ENCODE measurements at regions not wholly inside any gene's neighbourhood (a gene's known extent, or its start where the extent isn't known, plus 50 kb on each side); places are given as distances from the start of the nearest gene placed in this dataset.

DNA sequence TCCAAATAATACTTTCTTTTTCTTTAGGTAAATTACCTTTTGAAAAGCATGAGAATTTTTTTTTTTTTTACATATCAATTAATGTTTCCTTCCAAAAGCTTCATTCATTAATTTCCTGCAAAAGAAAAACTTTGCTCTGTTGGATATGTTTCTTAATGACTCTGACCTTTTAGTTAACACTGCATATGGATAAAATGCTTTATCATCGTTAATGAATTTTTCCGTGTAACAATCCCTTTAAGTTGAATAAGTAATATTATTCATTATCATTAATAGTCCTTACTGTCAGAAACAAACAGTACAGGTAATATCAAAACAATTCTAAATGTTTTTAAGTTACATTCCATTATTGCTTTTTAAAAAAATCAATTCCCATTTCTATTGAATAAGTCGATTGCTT, 345.1 kb downstream of the SAMD5 start:
- peaks cover 2% of the 10 kb centered on the region for H3K9me3 ChIP-seq (ENCODE audit: severe bottlenecking)
- H3K4me3 ChIP-seq (ENCODE audit: severe bottlenecking): no peak overlapping the region
- TF ChIP-seq, protein P1, sequence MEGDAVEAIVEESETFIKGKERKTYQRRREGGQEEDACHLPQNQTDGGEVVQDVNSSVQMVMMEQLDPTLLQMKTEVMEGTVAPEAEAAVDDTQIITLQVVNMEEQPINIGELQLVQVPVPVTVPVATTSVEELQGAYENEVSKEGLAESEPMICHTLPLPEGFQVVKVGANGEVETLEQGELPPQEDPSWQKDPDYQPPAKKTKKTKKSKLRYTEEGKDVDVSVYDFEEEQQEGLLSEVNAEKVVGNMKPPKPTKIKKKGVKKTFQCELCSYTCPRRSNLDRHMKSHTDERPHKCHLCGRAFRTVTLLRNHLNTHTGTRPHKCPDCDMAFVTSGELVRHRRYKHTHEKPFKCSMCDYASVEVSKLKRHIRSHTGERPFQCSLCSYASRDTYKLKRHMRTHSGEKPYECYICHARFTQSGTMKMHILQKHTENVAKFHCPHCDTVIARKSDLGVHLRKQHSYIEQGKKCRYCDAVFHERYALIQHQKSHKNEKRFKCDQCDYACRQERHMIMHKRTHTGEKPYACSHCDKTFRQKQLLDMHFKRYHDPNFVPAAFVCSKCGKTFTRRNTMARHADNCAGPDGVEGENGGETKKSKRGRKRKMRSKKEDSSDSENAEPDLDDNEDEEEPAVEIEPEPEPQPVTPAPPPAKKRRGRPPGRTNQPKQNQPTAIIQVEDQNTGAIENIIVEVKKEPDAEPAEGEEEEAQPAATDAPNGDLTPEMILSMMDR (IDR thresholded peaks at IDR 0.05; ENCODE audit: poor library complexity, severe bottlenecking): no peak
- DNase-seq (ENCODE audit: low spot score): no peak
- H3K4me1 ChIP-seq (ENCODE audit: insufficient read depth, poor library complexity, severe bottlenecking): no peaks in the 10 kb centered on the region
- H3K27ac ChIP-seq (ENCODE audit: poor library complexity, severe bottlenecking): no peak overlapping the region
- no peaks in the 10 kb centered on the region for H3K27me3 ChIP-seq (ENCODE audit: insufficient read depth, poor library complexity, severe bottlenecking)
- no peak for ATAC-seq (ENCODE audit: low read depth)
- no peaks in the 10 kb centered on the region for H3K36me3 ChIP-seq (ENCODE audit: low read depth)

DNA sequence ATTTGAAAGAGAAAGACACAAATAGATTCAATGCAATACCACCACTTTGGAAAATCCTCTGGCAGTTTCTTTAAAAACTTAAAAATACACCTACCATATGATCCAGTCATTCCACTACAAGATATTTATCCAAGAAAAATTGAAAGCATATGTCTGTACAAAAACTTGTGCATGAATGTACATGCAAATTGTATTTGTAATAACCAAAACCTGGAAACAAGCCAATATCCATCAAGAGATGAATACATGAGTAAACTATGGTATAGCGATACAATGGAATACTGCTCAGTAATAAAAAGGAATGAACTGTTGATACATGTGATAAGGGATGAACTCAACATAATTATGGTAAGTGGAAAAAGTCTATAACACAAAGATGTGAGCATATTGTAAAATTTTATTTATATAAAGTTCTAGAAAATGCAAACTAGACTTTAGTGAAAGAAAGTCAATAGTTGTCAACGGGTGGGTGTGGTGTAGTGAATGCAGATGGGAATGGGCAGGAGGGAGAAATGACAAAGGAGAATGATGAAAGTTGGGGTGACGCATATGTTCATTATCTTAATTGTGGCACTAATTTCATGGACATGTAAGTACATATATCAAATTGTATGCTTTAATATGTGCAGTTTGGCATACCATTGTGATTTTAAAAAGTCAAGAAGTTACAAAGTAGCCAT, 347.5 kb downstream of the SAMD5 start:
- DNase-seq (ENCODE audit: low spot score) (no peak), ATAC-seq (ENCODE audit: low read depth) (no peak)
- H3K4me1 ChIP-seq (ENCODE audit: insufficient read depth, poor library complexity, severe bottlenecking): no peaks in the 10 kb centered on the region
- peaks cover 2% of the 10 kb centered on the region for H3K9me3 ChIP-seq (ENCODE audit: severe bottlenecking)
- no peaks in the 10 kb centered on the region for H3K36me3 ChIP-seq (ENCODE audit: low read depth)
- TF ChIP-seq, protein P1 (IDR thresholded peaks at IDR 0.05; ENCODE audit: poor library complexity, severe bottlenecking): no peak
- H3K27me3 ChIP-seq (ENCODE audit: insufficient read depth, poor library complexity, severe bottlenecking): no peaks in the 10 kb centered on the region
- no peak overlapping the region for H3K27ac ChIP-seq (ENCODE audit: poor library complexity, severe bottlenecking)
- H3K4me3 ChIP-seq (ENCODE audit: severe bottlenecking): no peak overlapping the region

DNA sequence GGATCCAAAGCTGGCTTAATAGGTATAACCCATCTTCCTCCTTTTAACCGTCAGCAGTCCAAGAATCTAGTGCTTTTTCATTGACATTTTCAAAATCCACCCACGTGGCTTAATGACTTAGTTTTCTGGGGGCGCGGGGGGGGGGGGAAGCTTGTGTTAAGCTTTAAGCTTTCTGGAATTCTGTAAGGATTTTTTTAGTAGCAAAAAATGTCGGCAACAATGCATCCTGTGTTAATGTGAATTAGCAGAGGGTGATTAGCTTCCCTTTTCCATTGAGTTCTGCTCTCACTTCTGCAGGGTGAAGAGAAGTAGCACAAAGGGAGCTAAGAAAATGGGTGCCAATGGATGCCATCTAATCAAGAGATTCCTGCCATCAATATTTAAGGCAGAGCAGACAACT, 348.2 kb downstream of the SAMD5 start:
- Histone ChIP-seq H3K4me1 (ENCODE audit: insufficient read depth, poor library complexity, severe bottlenecking) (no peaks in the 10 kb centered on the region), H3K4me3 (ENCODE audit: severe bottlenecking) (no peak overlapping the region), H3K9me3 (ENCODE audit: severe bottlenecking) (no peaks in the 10 kb centered on the region), H3K27me3 (ENCODE audit: insufficient read depth, poor library complexity, severe bottlenecking) (no peaks in the 10 kb centered on the region), H3K36me3 (ENCODE audit: low read depth) (no peaks in the 10 kb centered on the region), H3K27ac (ENCODE audit: poor library complexity, severe bottlenecking) (no peak overlapping the region)
- TF ChIP-seq, protein P1 (IDR thresholded peaks at IDR 0.05; ENCODE audit: poor library complexity, severe bottlenecking): no peak
- ATAC-seq (ENCODE audit: low read depth): no peak
- DNase-seq (ENCODE audit: low spot score): no peak

DNA sequence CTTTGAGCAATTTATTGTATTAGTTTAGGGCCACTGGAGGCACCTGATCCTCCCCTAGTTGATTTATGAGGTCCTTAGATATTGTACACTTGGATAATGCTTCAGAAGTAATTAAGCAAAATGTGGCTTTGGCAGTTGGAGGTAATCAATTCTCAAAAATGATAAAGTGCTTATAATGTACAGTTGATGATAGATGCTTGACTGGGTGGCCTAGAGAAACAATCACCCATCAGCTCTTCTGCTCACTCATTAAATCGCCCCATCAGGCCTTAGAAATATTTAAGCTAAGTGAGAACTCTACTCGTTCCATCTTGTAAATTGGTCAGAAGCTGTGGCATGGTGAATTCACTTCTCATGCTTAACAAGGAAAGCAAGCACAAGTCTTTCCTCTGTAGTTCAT, 349.9 kb downstream of the SAMD5 start:
- ATAC-seq (ENCODE audit: low read depth): no peak
- no peak overlapping the region for H3K27ac ChIP-seq (ENCODE audit: poor library complexity, severe bottlenecking)
- TF ChIP-seq, protein P1 (IDR thresholded peaks at IDR 0.05; ENCODE audit: poor library complexity, severe bottlenecking): no peak

DNA sequence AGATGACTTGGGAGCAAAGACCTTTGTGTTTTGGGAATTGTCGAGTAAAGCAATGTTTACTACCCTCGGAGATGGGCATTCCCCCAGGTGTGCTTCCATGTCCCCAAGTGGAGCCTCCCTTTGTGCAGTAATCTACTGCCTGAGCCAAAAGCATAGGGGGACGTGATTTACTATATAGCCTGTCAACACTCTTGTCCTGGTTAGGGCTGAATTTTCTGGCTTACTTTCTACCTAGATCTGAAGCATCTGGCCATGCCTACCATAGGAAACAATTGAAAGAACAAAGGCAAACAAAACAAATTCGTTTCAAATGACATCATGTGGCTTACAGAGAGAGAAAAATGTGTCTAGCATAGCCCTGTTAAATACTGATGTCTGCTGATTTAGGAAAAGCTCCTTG, 350.6 kb downstream of the SAMD5 start:
- TF ChIP-seq, protein P1 (IDR thresholded peaks at IDR 0.05; ENCODE audit: poor library complexity, severe bottlenecking): no peak
- no peak for ATAC-seq (ENCODE audit: low read depth)
- H3K4me1 ChIP-seq (ENCODE audit: insufficient read depth, poor library complexity, severe bottlenecking): no peaks in the 10 kb centered on the region
- DNase-seq (ENCODE audit: low spot score): no peak
- no peaks in the 10 kb centered on the region for H3K36me3 ChIP-seq (ENCODE audit: low read depth)
- H3K27ac ChIP-seq (ENCODE audit: poor library complexity, severe bottlenecking): no peak overlapping the region
- H3K9me3 ChIP-seq (ENCODE audit: severe bottlenecking): no peaks in the 10 kb centered on the region
- H3K4me3 ChIP-seq (ENCODE audit: severe bottlenecking): no peak overlapping the region
- H3K27me3 ChIP-seq (ENCODE audit: insufficient read depth, poor library complexity, severe bottlenecking): no peaks in the 10 kb centered on the region

More for the DNA sequence above, 349.9 kb downstream of the SAMD5 start:
- Histone ChIP-seq H3K9me3 (ENCODE audit: severe bottlenecking) (no peaks in the 10 kb centered on the region), H3K36me3 (ENCODE audit: low read depth) (no peaks in the 10 kb centered on the region), H3K4me3 (ENCODE audit: severe bottlenecking) (no peak overlapping the region), H3K27me3 (ENCODE audit: insufficient read depth, poor library complexity, severe bottlenecking) (no peaks in the 10 kb centered on the region), H3K4me1 (ENCODE audit: insufficient read depth, poor library complexity, severe bottlenecking) (no peaks in the 10 kb centered on the region)
- DNase-seq (ENCODE audit: low spot score): no peak

All from RWPE2 (cell line).